Body of pancreas (tissue), 4 donors: ENCODE measurements at regions not wholly inside any gene's neighbourhood (a gene's known extent, or its start where the extent isn't known, plus 50 kb on each side); places are given as distances from the start of the nearest gene placed in this dataset.
"Not testable (repeated sequence)": the region's sequence is repeated elsewhere in the genome, so short reads cannot be mapped to it uniquely, and the experiment has no call there.

Experiments used
- ATAC-seq: fragments of 150-250 bp; one replicate; pipeline ENCODE4 v1.9.1; 2016
- DNase-seq, 4 donors: peaks; one replicate each; pipeline ENCODE4 v3.0.0-alpha.2; 2019
- H3K27ac ChIP-seq, 4 donors: fragments of 200-600 bp; sonication (generic); 1 replicate in 3 of 4; 2 replicates in 1 of 4; pipeline versions ENCODE4 v1.5.1 to v1.6.1; 2016 to 2019; ENCODE audit warnings: mild to moderate bottlenecking in 1 of 4, mixed read lengths in 1 of 4, moderate library complexity in 1 of 4
- H3K27me3 ChIP-seq, 2 donors: fragments of 200-600 bp; sonication (generic); one replicate each; pipeline ENCODE4 v1.6.0; 2016; ENCODE audit warnings: mild to moderate bottlenecking in 1 of 2
- H3K36me3 ChIP-seq, 2 donors: fragments of 200-600 bp; sonication (generic); replicated peaks in 1 of 2; 2 replicates each; pipeline ENCODE4 v1.5.1; 2016; ENCODE audit warnings: low read depth in 2 of 2; ENCODE audit not compliant: insufficient read depth in 1 of 2
- H3K4me1 ChIP-seq: fragments of 200-600 bp; sonication (generic); one replicate; pipeline ENCODE4 v1.6.0; 2016
- H3K4me3 ChIP-seq, 2 donors: fragments of 200-600 bp; sonication (generic); 1 replicate in 1 of 2; 2 replicates in 1 of 2; pipeline ENCODE4 v1.5.1; 2016 to 2019
- H3K9me3 ChIP-seq, 3 donors: fragments of 200-600 bp; sonication (generic); 1 replicate in 2 of 3; 2 replicates in 1 of 3; pipeline ENCODE4 v1.5.1; 2016
- POLR2A ChIP-seq, 3 donors: fragments of 450-650 bp; IDR thresholded peaks; one replicate each; pipeline ENCODE4 v1.6.1; 2016; ENCODE audit warnings: antibody characterized with exemption in 3 of 3, mild to moderate bottlenecking in 2 of 3
- WGBS, 2 donors: methylation state at CpG; one replicate each; pipeline ENCODE4 v1.1.5; 2017; 5-methylcytosine and 5-hydroxymethylcytosine counted together
- intact Hi-C: fragments of 100-400 bp; cut with DNase I; formaldehyde crosslinking; loops from one replicate; pipeline ENCODE4 v1.15.1; 2023
- TF ChIP-seq, protein P1 (sequence below), 7 experiments: fragments of 450-650 bp in 4 of 7; fragments of 200-600 bp in 3 of 7; sonication (generic) in 3 of 7; IDR thresholded peaks; one replicate each; pipeline ENCODE4 v1.5.1; 2016 to 2019; ENCODE audit warnings: antibody characterized with exemption in 7 of 7

DNA sequence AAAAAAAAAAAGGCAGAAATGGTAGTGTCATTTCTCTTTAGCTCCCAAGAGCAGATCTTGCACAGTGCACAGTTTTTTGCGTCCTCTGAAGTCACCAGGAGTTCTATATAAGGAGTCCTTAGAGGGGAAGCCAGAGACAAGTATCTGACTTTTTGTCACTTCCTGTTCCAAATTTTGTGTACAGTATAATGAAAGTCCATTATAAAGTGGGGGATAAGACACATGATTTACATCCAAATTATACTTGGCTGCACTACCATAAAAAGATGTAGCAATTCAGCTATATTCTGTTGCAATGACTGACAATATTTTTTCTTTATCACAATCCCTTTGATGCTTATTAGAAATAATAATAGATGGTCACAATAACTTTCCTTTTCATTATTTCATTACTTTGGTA lies 1276.9 kb upstream of the ADGRL2 start:
- Histone ChIP-seq H3K9me3 (no peaks in the 10 kb centered on the region), H3K27ac (no peak overlapping the region), H3K36me3 (no peaks in the 10 kb centered on the region), H3K4me1 (no peaks in the 10 kb centered on the region), H3K27me3 (no peaks in the 10 kb centered on the region), H3K4me3 (no peak overlapping the region)
- intact Hi-C loops, result no loop called here
- ATAC-seq (no peak), DNase-seq (no peak)
- TF ChIP-seq, protein P1, sequence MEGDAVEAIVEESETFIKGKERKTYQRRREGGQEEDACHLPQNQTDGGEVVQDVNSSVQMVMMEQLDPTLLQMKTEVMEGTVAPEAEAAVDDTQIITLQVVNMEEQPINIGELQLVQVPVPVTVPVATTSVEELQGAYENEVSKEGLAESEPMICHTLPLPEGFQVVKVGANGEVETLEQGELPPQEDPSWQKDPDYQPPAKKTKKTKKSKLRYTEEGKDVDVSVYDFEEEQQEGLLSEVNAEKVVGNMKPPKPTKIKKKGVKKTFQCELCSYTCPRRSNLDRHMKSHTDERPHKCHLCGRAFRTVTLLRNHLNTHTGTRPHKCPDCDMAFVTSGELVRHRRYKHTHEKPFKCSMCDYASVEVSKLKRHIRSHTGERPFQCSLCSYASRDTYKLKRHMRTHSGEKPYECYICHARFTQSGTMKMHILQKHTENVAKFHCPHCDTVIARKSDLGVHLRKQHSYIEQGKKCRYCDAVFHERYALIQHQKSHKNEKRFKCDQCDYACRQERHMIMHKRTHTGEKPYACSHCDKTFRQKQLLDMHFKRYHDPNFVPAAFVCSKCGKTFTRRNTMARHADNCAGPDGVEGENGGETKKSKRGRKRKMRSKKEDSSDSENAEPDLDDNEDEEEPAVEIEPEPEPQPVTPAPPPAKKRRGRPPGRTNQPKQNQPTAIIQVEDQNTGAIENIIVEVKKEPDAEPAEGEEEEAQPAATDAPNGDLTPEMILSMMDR (IDR thresholded peaks at IDR 0.05), result no peak
- TF ChIP-seq POLR2A (IDR thresholded peaks at IDR 0.05), result no peak
- WGBS, 2 donors, result 56 to 81% methylated on average over 1 of the region's 1 CpG

GRCh38 chr1:80523071-80523470 lies 1277.7 kb upstream of the ADGRL2 start:
- H3K4me3 ChIP-seq, H3K36me3 ChIP-seq, DNase-seq, intact Hi-C loops, H3K4me1 ChIP-seq, ATAC-seq, H3K27me3 ChIP-seq, H3K27ac ChIP-seq, H3K9me3 ChIP-seq: not testable (repeated sequence)

DNA sequence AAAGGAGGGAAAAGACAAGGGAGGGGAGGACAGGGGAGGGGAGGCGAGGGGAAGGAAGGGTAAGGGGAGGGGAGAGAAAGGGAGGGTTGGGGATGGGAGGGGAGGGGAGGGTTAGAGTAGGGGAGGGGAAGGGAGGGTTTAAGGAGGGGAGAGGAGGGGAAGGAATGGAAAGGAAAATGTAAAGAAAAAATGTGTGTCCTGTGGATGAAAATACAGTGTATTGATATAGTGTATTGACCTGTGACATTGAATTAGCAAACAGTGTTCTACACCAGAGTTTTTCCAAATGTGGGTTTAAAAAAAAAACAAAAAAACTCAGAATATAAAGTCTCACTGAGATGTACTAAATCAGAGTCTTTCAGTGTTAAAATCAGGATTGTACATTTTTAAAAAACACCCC lies 1279.8 kb upstream of the ADGRL2 start:
- no peaks in the 10 kb centered on the region for H3K4me1 ChIP-seq
- 20 to 79% methylated on average over 1 of the region's 1 CpG for WGBS, 2 donors
- H3K27me3 ChIP-seq, result no peaks in the 10 kb centered on the region
- H3K36me3 ChIP-seq, result no peaks in the 10 kb centered on the region
- DNase-seq (no peak), ATAC-seq (no peak)
- H3K9me3 ChIP-seq, result no peaks in the 10 kb centered on the region
- no peak for TF ChIP-seq POLR2A (IDR thresholded peaks at IDR 0.05)
- TF ChIP-seq, protein P1 (IDR thresholded peaks at IDR 0.05), result no peak
- H3K4me3 ChIP-seq, result no peak overlapping the region
- no peak overlapping the region for H3K27ac ChIP-seq
- intact Hi-C loops, result no loop called here

DNA sequence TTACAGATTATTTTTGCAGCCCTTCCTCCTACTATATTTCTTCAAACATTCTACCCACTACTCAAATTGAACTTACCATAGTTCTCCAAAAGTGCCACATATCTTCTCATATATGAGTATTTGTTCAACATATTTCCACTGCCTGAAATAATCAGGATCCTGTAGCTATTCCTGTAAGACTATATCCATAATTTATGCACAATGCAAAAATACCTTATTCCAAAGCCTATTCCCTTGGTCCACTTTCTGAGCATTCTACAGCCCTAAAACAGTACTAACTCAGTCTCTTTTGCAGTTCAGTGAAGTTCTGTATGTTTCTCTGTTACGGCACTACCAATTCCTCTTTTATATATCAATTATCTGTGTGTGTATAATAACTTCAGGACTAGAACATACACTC lies 1283.7 kb upstream of the ADGRL2 start:
- H3K9me3 ChIP-seq, result no peaks in the 10 kb centered on the region
- no peak for ATAC-seq
- no peaks in the 10 kb centered on the region for H3K36me3 ChIP-seq
- DNase-seq, result no peak
- TF ChIP-seq, protein P1 (IDR thresholded peaks at IDR 0.05), result no peak
- TF ChIP-seq POLR2A (IDR thresholded peaks at IDR 0.05), result no peak
- H3K27me3 ChIP-seq, result no peaks in the 10 kb centered on the region
- no peak overlapping the region for H3K27ac ChIP-seq
- WGBS, 2 donors, result 81 to 83% methylated on average over 1 of the region's 1 CpG
- no peak overlapping the region for H3K4me3 ChIP-seq
- intact Hi-C loops, result no loop called here
- H3K4me1 ChIP-seq, result no peaks in the 10 kb centered on the region

GRCh38 chr1:80509965-80510522 lies 1290.7 kb upstream of the ADGRL2 start:
- Histone ChIP-seq H3K9me3 (no peaks in the 10 kb centered on the region), H3K27ac (no peak overlapping the region), H3K27me3 (no peaks in the 10 kb centered on the region), H3K4me3 (no peak overlapping the region), H3K4me1 (no peaks in the 10 kb centered on the region), H3K36me3 (no peaks in the 10 kb centered on the region)
- 46 to 58% methylated on average over 2 of the region's 2 CpGs for WGBS, 2 donors
- intact Hi-C loops, result no loop called here
- no peak for TF ChIP-seq POLR2A (IDR thresholded peaks at IDR 0.05)
- TF ChIP-seq, protein P1 (IDR thresholded peaks at IDR 0.05), result no peak
- ATAC-seq (no peak), DNase-seq (no peak)
